HepG2 (cell line): ENCODE measurements at regions not wholly inside any gene's neighbourhood (a gene's known extent, or its start where the extent isn't known, plus 50 kb on each side); places are given as distances from the start of the nearest gene placed in this dataset.

ENCODE experiments used
- ATAC-seq: fragments of 200-7000 bp; cut with Tn5 transposase; 3 replicates; pipeline ENCODE4 v1.9.1; 2020; ENCODE audit warnings: mild to moderate bottlenecking, moderate library complexity
- BruUV-seq: library from RNA; stranded (reverse); fragments of 400-500 nt; replicated peaks from 2 replicates; lab custom pipeline; 2021; lab: Mats Ljungman, UMichigan
- CTCF ChIA-PET: fragments of 300-600 bp; formaldehyde crosslinking; extraction: SDS; loops from one replicate; lab custom pipeline; 2021; ENCODE audit warnings: low total read pairs, inconsistent platforms, low intra/inter-chr PET ratio; lab: Yijun Ruan, JAX
- POLR2A ChIA-PET: fragments of 350-600 bp; sonication (Branson Sonifier 250); formaldehyde crosslinking; loops from one replicate; lab custom pipeline; 2020; ENCODE audit warnings: antibody characterized with exemption, inconsistent platforms; lab: Yijun Ruan, JAX
- DNase-seq: peaks from one replicate; pipeline ENCODE4 v3.0.0-alpha.2; 2015; ENCODE audit warnings: low spot score
- FAIRE-seq: peaks from 3 replicates; lab custom pipeline; 2011; peaks lifted over from hg19 to GRCh38; lab: Jason Lieb, UNC
- H2AFZ ChIP-seq: one replicate; pipeline ENCODE4 v1.6.1; 2011; ENCODE audit warnings: low read length, inconsistent platforms
- H3K27ac ChIP-seq: fragments of 300-600 bp; 3 replicates; pipeline ENCODE4 v1.8.0; 2011; ENCODE audit warnings: mixed run types, mild to moderate bottlenecking, mixed read lengths, low read length, inconsistent platforms; ENCODE audit not compliant: insufficient read depth; ENCODE audit errors: extremely low read length
- H3K27me3 ChIP-seq, 2 experiments: fragments of 200-600 bp in 1 of 2; 2 replicates in 1 of 2; 3 replicates in 1 of 2; pipeline versions ENCODE4 v1.6.0 to v1.8.0; 2011; ENCODE audit warnings: low read length in 2 of 2, mild to moderate bottlenecking in 2 of 2, moderate library complexity in 2 of 2, inconsistent platforms in 1 of 2; ENCODE audit not compliant: insufficient read depth in 2 of 2, control insufficient read depth in 1 of 2
- H3K36me3 ChIP-seq, 2 experiments: fragments of 200-600 bp in 1 of 2; replicated peaks in 1 of 2; 2 replicates in 1 of 2; 3 replicates in 1 of 2; pipeline versions ENCODE4 v1.5.1 to v1.8.0; 2011; ENCODE audit warnings: low read length in 2 of 2, inconsistent platforms in 1 of 2; ENCODE audit not compliant: insufficient read depth in 2 of 2, control insufficient read depth in 1 of 2
- H3K4me1 ChIP-seq: 2 replicates; pipeline ENCODE4 v1.5.1; 2012; ENCODE audit warnings: low read length, inconsistent platforms; ENCODE audit not compliant: insufficient read depth
- H3K4me2 ChIP-seq: 2 replicates; pipeline ENCODE4 v1.6.0; 2011; ENCODE audit warnings: low read depth, low read length, inconsistent platforms
- H3K4me3 ChIP-seq, 3 experiments: fragments of 200-600 bp in 1 of 3; sonication (generic), shearing (Covaris generic) in 1 of 3; replicated peaks in 1 of 3; 2 replicates each; pipeline ENCODE4 v1.5.1; 2011 to 2016; ENCODE audit warnings: low read length in 3 of 3, inconsistent platforms in 2 of 3, low read depth in 2 of 3, mild to moderate bottlenecking in 2 of 3, control low read depth in 1 of 3, mixed read lengths in 1 of 3; ENCODE audit not compliant: insufficient read depth in 1 of 3
- H3K79me2 ChIP-seq: one replicate; pipeline ENCODE4 v1.6.1; 2011; ENCODE audit warnings: low read length, inconsistent platforms; ENCODE audit not compliant: insufficient read depth
- H3K9ac ChIP-seq: 2 replicates; pipeline ENCODE4 v1.6.0; 2011; ENCODE audit warnings: mild to moderate bottlenecking, low read depth, low read length, inconsistent platforms; ENCODE audit not compliant: insufficient read depth
- H3K9me3 ChIP-seq: 2 replicates; pipeline ENCODE4 v1.5.1; 2012; ENCODE audit warnings: mild to moderate bottlenecking, low read length
- H4K20me1 ChIP-seq: 2 replicates; pipeline ENCODE4 v1.6.0; 2011; ENCODE audit warnings: inconsistent platforms, mild to moderate bottlenecking, low read length, moderate library complexity; ENCODE audit not compliant: insufficient read depth
- FOXO1 ChIP-seq: sonication (generic); formaldehyde crosslinking; IDR thresholded peaks from 2 replicates; pipeline ENCODE4 v1.4.0; 2020; ENCODE audit warnings: missing genetic modification reagents
- WGBS: methylation state at CpG from one replicate; pipeline ENCODE4 v1.1.6; 2017; ENCODE audit warnings: low lambda C conversion rate; 5-methylcytosine and 5-hydroxymethylcytosine counted together
- in situ Hi-C: cut with HindIII; loops from 2 replicates; pipeline ENCODE4 v1.10.0; 2017; ENCODE audit warnings: low pct_unique_long_range_greater_than_20kb; ENCODE audit not compliant: extremely low pct_ligation_motif_present
- intact Hi-C: fragments of 100-400 bp; cut with micrococcal nuclease; formaldehyde crosslinking; loops from one replicate; pipeline ENCODE4 v1.10.0; 2022; ENCODE audit not compliant: unreplicated experiment
- TF ChIP-seq, protein P1 (sequence below), 2 experiments: sonication (generic) in 1 of 2; formaldehyde crosslinking in 1 of 2; IDR thresholded peaks; 2 replicates each; pipeline versions ENCODE4 v1.5.1 to v1.6.1; 2011 to 2020; ENCODE audit warnings: borderline replicate concordance in 1 of 2, low read depth in 1 of 2, low read length in 1 of 2, mild to moderate bottlenecking in 1 of 2, missing genetic modification reagents in 1 of 2, moderate library complexity in 1 of 2
- TF ChIP-seq, protein P2 (sequence below): sonication (generic); formaldehyde crosslinking; IDR thresholded peaks from 2 replicates; pipeline ENCODE4 v1.5.0; 2020; ENCODE audit warnings: mild to moderate bottlenecking, missing genetic modification reagents, borderline replicate concordance

DNA sequence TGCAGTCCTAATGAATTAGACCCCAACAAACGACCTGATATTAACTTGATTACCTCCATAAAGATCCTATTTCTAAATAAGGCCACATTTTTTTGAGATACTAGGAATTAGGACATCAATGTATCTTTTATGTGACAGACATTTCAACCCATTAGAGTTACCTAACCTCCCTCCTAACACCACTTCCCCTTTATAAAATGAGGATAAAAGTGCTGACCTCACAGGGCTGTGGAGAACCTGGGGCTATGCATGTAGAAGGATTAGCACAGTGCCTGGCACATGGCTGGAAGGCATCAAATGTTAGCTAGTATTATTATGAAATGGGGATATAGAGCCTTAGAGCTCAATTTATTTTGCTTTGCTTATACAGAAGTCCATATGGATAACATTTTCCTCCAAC is 53.5 kb upstream of the LRRN1 start:
- Histone ChIP-seq H3K36me3 (no peaks in the 10 kb centered on the region), H3K27me3 (no peaks in the 10 kb centered on the region), H3K4me2 (no peak overlapping the region), H3K27ac (no peak overlapping the region), H3K79me2 (no peaks in the 10 kb centered on the region), H3K9ac (no peak overlapping the region), H4K20me1 (no peaks in the 10 kb centered on the region), H3K4me1 (no peaks in the 10 kb centered on the region), H2AFZ (no peak overlapping the region), H3K4me3 (no peak overlapping the region), H3K9me3 (no peaks in the 10 kb centered on the region)
- ChIA-PET CTCF (no interaction called here), POLR2A (no interaction called here)
- in situ Hi-C loops = no loop called here
- TF ChIP-seq, protein P1, sequence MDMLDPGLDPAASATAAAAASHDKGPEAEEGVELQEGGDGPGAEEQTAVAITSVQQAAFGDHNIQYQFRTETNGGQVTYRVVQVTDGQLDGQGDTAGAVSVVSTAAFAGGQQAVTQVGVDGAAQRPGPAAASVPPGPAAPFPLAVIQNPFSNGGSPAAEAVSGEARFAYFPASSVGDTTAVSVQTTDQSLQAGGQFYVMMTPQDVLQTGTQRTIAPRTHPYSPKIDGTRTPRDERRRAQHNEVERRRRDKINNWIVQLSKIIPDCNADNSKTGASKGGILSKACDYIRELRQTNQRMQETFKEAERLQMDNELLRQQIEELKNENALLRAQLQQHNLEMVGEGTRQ (IDR thresholded peaks at IDR 0.05; ENCODE audit: low read depth, low read length) = no peak
- TF ChIP-seq, protein P1 (CRISPR knock-in tag; IDR thresholded peaks at IDR 0.05; ENCODE audit: borderline replicate concordance) = no peak
- no peak for TF ChIP-seq FOXO1
- TF ChIP-seq, protein P2, sequence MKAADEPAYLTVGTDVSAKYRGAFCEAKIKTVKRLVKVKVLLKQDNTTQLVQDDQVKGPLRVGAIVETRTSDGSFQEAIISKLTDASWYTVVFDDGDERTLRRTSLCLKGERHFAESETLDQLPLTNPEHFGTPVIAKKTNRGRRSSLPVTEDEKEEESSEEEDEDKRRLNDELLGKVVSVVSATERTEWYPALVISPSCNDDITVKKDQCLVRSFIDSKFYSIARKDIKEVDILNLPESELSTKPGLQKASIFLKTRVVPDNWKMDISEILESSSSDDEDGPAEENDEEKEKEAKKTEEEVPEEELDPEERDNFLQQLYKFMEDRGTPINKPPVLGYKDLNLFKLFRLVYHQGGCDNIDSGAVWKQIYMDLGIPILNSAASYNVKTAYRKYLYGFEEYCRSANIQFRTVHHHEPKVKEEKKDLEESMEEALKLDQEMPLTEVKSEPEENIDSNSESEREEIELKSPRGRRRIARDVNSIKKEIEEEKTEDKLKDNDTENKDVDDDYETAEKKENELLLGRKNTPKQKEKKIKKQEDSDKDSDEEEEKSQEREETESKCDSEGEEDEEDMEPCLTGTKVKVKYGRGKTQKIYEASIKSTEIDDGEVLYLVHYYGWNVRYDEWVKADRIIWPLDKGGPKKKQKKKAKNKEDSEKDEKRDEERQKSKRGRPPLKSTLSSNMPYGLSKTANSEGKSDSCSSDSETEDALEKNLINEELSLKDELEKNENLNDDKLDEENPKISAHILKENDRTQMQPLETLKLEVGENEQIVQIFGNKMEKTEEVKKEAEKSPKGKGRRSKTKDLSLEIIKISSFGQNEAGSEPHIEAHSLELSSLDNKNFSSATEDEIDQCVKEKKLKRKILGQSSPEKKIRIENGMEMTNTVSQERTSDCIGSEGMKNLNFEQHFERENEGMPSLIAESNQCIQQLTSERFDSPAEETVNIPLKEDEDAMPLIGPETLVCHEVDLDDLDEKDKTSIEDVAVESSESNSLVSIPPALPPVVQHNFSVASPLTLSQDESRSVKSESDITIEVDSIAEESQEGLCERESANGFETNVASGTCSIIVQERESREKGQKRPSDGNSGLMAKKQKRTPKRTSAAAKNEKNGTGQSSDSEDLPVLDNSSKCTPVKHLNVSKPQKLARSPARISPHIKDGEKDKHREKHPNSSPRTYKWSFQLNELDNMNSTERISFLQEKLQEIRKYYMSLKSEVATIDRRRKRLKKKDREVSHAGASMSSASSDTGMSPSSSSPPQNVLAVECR (CRISPR knock-in tag) = no peak
- no TSS peak for BruUV-seq
- DNase-seq (no peak), FAIRE-seq (no peak), ATAC-seq (no peak)
- intact Hi-C loops = no loop called here
- WGBS = 6% methylated on average over 1 of the region's 1 CpG
